ENCODE measurements at regions not wholly inside any gene's neighbourhood (a gene's known extent, or its start where the extent isn't known, plus 50 kb on each side); places are given as distances from the start of the nearest gene placed in this dataset.

DNA sequence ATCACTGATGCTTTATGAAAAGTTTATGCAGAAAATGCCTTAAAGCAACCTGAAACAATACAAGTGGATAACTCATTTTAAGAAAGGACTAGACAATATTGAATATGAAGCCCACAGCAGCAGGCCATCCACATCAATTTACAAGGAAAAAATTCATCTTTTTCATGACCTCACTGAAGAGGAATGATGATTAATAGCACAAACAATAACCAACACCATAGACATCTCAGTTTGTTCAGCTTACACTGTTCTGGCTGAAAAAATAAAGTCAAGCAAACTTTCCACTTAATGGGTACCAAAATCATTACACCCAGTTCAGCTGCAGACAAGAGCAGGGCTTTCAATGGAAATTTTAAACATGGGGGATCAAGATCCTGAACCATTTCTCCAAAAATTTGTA, 380.6 kb upstream of the NEGR1 start:
- TF ChIP-seq RCOR1 (conservative IDR thresholded peaks at IDR 0.05; ENCODE audit: low read depth, low read length) (no peak), KLF5 (IDR thresholded peaks at IDR 0.05; ENCODE audit: partially characterized antibody) (no peak), CEBPB (IDR thresholded peaks at IDR 0.05; ENCODE audit: borderline replicate concordance in 1 of 2, low read depth in 2 of 2, low read length in 2 of 2) (no peak), SREBF1 (IDR thresholded peaks at IDR 0.05; ENCODE audit: low read length) (no peak)
- TF ChIP-seq, protein P1, sequence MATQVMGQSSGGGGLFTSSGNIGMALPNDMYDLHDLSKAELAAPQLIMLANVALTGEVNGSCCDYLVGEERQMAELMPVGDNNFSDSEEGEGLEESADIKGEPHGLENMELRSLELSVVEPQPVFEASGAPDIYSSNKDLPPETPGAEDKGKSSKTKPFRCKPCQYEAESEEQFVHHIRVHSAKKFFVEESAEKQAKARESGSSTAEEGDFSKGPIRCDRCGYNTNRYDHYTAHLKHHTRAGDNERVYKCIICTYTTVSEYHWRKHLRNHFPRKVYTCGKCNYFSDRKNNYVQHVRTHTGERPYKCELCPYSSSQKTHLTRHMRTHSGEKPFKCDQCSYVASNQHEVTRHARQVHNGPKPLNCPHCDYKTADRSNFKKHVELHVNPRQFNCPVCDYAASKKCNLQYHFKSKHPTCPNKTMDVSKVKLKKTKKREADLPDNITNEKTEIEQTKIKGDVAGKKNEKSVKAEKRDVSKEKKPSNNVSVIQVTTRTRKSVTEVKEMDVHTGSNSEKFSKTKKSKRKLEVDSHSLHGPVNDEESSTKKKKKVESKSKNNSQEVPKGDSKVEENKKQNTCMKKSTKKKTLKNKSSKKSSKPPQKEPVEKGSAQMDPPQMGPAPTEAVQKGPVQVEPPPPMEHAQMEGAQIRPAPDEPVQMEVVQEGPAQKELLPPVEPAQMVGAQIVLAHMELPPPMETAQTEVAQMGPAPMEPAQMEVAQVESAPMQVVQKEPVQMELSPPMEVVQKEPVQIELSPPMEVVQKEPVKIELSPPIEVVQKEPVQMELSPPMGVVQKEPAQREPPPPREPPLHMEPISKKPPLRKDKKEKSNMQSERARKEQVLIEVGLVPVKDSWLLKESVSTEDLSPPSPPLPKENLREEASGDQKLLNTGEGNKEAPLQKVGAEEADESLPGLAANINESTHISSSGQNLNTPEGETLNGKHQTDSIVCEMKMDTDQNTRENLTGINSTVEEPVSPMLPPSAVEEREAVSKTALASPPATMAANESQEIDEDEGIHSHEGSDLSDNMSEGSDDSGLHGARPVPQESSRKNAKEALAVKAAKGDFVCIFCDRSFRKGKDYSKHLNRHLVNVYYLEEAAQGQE (IDR thresholded peaks at IDR 0.05; ENCODE audit: low read depth, low read length) = no peak
- TF ChIP-seq, protein P2, sequence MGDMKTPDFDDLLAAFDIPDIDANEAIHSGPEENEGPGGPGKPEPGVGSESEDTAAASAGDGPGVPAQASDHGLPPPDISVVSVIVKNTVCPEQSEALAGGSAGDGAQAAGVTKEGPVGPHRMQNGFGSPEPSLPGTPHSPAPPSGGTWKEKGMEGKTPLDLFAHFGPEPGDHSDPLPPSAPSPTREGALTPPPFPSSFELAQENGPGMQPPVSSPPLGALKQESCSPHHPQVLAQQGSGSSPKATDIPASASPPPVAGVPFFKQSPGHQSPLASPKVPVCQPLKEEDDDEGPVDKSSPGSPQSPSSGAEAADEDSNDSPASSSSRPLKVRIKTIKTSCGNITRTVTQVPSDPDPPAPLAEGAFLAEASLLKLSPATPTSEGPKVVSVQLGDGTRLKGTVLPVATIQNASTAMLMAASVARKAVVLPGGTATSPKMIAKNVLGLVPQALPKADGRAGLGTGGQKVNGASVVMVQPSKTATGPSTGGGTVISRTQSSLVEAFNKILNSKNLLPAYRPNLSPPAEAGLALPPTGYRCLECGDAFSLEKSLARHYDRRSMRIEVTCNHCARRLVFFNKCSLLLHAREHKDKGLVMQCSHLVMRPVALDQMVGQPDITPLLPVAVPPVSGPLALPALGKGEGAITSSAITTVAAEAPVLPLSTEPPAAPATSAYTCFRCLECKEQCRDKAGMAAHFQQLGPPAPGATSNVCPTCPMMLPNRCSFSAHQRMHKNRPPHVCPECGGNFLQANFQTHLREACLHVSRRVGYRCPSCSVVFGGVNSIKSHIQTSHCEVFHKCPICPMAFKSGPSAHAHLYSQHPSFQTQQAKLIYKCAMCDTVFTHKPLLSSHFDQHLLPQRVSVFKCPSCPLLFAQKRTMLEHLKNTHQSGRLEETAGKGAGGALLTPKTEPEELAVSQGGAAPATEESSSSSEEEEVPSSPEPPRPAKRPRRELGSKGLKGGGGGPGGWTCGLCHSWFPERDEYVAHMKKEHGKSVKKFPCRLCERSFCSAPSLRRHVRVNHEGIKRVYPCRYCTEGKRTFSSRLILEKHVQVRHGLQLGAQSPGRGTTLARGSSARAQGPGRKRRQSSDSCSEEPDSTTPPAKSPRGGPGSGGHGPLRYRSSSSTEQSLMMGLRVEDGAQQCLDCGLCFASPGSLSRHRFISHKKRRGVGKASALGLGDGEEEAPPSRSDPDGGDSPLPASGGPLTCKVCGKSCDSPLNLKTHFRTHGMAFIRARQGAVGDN (IDR thresholded peaks at IDR 0.05) = no peak
